CD4-positive, alpha-beta T cell treated with Interleukin-4 for 1 hour (primary cell): ENCODE measurements at regions not wholly inside any gene's neighbourhood (a gene's known extent, or its start where the extent isn't known, plus 50 kb on each side); places are given as distances from the start of the nearest gene placed in this dataset.
A peak's percentile ranks its signal among the peaks of the same experiment; 100 is the strongest.

Experiments
- DNase-seq, 2 donors: peaks; one replicate each; pipeline ENCODE4 v3.0.0-alpha.2; 2020 to 2022

DNA sequence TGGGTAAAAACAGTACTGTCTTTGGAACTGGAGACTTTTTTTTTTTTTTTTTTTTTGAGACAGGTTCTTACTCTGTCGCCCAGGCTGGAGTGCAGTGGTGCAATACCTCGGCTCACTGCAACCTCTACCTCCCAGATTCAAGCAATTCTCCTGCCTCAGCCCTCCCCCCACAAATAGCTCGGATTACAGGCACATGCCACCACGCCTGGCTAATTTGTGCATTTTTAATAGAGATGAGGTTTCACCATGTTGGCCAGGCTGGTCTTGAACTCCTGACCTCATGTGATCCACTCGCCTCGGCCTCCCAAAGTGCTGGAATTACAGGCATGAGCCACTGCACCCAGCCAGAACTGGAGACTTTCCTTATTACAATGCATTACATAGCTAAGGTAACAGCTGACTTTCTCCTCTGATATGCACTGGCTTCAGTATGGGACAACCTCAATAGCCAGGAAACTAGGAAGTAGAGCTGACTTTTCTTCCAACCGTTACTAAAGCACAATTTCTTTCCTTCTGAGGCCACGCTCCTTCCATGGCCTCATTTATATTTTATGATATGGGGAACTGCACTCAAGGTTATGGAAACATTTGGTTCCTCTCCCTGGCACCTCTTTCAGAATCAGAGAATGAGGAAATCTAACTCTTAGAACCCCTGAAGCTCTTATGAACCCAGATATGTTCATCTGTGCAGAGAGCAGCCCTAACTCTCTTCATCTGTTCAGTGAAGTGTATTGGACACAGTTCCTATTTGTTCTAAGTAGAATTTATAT is 53.5 kb upstream of the FAM9B start:
- no peak for DNase-seq

- DNase-seq, result no peak
Observed at GRCh38 chrX:9088896-9089295, 55.0 kb upstream of the FAM9B start.

DNA sequence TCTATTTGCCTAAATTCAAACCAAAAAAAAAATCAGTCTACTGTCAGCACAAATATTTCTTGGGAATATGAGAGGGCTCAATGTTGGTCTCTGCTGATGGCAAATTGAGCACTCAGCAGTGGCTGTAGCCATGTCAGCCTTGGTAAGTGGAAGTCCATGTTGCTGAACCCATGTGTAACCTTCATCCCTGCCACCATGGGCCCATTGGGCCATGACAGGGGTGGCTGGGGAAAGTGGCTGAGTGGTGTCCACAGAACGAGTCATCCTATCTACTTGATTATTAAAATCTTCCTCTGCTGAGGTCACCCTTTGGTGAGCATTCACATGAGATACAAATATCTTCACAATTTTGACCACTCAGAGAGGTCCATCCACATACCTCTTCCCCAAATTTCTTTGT is 56.8 kb upstream of the FAM9B start:
- no peak for DNase-seq

DNA sequence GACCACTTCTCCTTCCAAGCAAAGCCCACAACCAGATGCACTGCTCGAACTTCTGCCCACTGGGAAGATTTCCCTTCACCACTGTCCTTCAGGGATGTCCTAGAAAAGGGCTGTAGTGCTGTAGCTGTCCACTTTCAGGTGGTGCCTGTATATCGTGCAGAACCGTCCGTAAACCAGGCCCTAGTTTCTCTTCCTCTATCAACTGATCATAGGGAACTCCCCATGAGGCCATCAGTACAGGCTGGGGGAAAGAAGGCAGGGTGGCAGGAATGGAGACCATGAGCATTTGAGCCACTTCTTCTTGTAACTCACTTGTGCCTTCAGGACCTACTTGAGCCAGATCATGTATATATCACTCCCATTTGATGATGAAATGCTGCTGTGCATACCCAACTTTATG is 57.3 kb upstream of the FAM9B start:
- DNase-seq, result peak in 1 of 2 donors; percentile 25

- DNase-seq, result no peak
Observed at GRCh38 chrX:9102956-9103355, 69.0 kb upstream of the FAM9B start.

DNA sequence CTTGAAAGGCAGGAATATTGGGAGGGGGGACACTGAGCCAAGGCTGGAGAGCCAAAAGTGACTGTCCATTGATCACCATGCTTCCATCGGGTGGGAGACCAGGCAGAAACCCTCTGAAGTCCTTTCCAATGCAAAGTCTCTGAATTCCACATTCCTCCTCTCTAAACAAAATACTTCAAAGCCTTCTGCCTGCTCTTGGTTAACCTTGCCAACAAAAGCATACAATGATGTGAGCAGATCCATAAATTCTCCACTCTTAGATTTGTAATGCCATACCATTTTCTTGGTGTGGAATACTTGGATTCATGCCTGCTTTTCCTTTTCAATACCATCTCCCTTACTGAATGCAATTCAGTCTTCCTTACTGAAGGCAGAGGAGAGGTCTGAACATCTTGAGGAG is 74.1 kb upstream of the FAM9B start:
- no peak for DNase-seq

DNA sequence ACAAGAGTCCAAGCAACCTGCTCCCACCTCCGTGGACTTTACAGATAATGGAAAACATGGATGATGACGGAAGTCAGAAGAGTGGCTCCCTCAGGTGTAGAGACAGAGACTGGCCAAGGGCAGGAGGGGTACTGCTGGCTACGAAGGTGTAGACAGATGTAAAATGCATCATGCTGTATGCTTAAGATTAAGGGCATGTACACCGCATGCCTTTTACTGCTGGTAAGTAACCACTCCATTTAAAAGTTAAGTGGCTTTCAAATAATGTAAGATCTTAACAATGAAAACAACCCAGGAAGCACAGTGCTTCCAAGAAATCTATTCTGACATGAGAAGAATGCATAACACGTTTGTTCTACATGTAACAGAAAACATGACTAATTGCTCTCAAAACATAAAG is 76.9 kb upstream of the FAM9B start:
- no peak for DNase-seq

DNA sequence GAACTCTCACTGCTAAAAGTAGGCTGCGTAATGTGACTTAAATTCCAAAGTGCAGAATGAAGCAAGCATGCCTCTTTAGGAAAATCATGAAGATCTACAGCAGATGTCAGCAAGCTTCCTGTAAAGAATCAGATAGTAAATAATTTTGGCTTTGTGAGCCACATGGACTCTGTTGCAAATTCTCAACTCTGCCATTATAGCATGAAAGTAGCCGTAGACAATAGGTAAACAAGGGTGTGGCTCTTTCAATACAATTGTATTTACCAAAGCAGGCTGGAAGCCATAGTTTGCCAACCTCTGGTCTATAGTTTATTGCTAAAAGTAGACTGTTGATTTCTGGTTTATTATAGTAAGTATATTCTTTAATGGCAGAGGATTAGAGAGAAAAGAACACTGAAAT is 80.3 kb upstream of the FAM9B start:
- DNase-seq, result no peak

- no peak for DNase-seq
Observed at GRCh38 chrX:9117851-9118250, 83.9 kb upstream of the FAM9B start.

- DNase-seq, result no peak
Observed at GRCh38 chrX:9122519-9123245, 88.8 kb upstream of the FAM9B start.

DNA sequence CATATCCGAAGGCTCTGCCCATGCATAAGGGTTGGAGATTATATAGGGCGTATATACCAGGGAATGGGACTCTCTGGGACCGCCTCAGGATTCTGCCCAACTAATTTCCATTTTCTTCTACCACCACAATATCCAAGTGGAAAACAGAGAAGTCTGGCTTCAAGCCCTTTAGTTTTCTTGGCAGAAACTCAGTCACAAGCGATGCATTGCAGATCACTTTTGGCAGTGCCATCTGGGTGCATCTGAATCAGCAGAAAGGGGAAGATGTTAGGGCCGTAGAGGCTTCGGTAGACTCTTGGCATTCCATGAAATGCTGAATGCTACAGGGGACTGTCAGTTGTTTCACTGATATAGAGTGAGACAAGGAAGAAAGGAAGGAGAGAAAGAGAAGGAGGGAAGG is 94.1 kb upstream of the FAM9B start:
- DNase-seq, result no peak

DNA sequence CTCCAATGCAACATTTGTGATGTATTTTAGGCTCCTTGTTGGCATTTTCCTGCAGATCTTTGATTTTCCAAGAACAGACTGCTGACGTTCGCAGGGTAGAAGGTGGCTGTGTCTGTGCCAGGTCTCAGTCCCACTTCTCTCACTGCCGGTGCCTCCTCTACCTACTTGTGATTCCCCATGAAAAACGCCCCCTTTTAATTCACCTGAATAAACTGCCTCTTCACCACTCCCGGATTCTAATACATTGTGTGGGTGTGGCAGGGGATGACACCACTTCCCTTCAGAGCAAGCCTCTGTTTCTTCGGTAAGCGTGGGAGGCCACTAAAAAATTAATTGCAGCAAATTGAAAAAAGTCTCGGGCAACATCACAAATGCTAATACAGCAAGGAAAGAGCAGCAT is 96.1 kb upstream of the FAM9B start:
- DNase-seq, result no peak

DNA sequence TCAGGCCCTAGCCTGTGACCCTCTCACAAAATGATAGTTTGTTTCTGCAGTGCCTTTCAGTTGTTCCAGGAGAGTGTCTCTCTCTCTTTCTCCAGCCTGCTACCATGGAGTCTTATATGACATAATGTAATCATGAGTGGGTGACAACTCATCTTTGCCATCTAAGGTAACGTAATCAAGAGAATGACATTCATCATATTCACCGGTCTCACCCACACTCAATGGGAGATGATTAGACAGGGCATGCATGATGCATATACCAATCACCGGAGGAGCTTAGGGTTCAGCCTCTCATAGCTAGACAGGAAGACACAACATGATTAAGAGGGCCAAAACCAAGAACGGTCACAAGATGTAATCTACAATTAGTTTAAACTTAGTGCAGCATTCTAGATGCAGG is 97.1 kb upstream of the FAM9B start:
- no peak for DNase-seq

DNA sequence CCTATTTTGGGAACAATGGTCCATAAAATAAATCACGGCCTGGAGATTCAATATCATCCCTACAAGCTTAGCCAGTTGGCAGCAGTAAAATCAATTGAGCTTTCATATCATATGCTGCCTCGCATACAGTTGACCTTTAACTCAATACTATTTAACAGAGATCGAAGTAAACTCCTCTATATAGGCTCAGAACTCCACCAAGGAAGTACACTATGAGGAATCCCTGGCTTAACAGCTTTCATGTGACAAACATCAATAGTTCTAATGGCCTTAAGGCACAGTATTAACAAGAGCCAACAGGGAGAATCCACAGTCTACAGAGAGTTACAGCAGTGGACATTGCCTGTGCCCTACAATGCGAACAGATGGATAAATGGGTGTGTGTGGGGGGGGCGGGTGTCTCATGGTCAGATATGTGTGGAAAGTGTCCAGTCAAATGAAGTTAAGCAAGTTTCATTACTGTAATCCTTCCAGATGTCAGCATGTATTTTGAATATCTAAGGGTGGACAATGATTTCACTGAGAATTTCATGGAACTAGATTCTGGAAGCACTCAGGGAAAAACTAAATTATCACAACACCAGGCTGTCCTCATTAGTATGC is 98.2 kb upstream of the FAM9B start:
- DNase-seq, result no peak

GRCh38 chrX:9133426-9133825 is 99.5 kb upstream of the FAM9B start:
- DNase-seq, result no peak

GRCh38 chrX:9134366-9134765 is 100.4 kb upstream of the FAM9B start:
- no peak for DNase-seq

- no peak for DNase-seq
Observed at GRCh38 chrX:9135901-9136510, 102.1 kb upstream of the FAM9B start.

GRCh38 chrX:9137152-9137551 is 103.2 kb upstream of the FAM9B start:
- no peak for DNase-seq

DNA sequence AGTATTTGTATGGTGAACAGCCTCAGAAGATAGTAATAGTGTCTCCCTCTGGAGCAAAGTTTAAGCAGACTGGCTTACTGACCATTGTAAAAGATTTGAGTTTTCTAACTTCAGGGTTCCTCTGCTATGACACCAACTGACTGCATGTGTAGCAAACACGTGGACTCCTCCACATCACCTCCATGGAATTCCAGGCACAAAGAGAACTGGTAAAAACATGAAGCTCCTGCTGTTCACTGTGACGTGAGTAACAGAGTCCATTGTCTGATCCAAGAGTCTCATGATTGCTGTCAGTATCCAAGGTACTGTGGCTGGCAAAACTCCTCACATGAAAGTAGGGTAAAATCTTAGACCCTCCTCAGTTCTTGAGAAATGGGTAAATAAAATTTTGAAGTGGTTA is 107.6 kb upstream of the FAM9B start:
- DNase-seq, result no peak

DNA sequence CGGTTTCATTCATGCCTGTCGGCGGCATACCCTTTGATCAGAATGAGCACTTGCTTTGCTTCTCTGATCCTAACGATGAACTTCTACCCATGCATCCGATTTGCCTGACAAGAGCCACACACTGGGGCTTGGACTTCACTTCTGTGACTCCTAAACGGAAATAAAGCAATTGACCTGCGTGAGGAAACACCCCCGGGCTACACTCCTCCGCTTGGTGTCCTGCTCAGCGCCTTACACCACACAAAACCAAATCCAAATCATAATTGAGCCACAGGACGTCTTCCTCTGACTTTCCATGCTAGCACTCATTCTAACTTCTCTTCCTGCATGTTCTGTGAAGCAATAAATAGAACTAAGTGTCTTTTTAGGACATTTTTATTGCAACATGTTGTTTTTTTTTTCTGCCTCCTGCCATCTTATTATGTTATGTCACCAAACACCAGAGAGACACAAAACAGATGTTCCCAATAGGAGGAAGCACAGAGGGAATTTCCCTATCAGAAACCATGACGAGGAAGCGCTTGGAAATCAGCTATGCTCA is 110.8 kb upstream of the FAM9B start:
- DNase-seq, result no peak

GRCh38 chrX:9146657-9147056 is 112.7 kb upstream of the FAM9B start:
- DNase-seq, result no peak

- no peak for DNase-seq
Observed at GRCh38 chrX:9147086-9147485, 113.2 kb upstream of the FAM9B start.

GRCh38 chrX:9147726-9148125 is 113.8 kb upstream of the FAM9B start:
- DNase-seq, result no peak
